ENCODE measurements at regions not wholly inside any gene's neighbourhood (a gene's known extent, or its start where the extent isn't known, plus 50 kb on each side); places are given as distances from the start of the nearest gene placed in this dataset.

GRCh38 chr6:126446248-126446647, 106.3 kb downstream of the CENPW start:
- Histone ChIP-seq H3K9ac (ENCODE audit: low read depth, low read length) (no peak overlapping the region), H3K4ac (ENCODE audit: low read depth, low read length) (no peak overlapping the region)

More at GRCh38 chr6:126446248-126446647, 106.3 kb downstream of the CENPW start:
- H3K9me3 ChIP-seq (ENCODE audit: control insufficient read depth, insufficient read depth, low read length) = no peaks in the 10 kb centered on the region
- H2AK9ac ChIP-seq (replicated peaks; ENCODE audit: low read depth, low read length, poor library complexity) = no peak overlapping the region
- ChIA-PET POLR2A (ENCODE audit: unreplicated experiment) (no interaction called here), CTCF (no interaction called here)
- no peak overlapping the region for H4K5ac ChIP-seq (ENCODE audit: low read depth, low read length)
- no peak overlapping the region for H3K14ac ChIP-seq (replicated peaks; ENCODE audit: low read depth, low read length)
- no peak overlapping the region for H2BK5ac ChIP-seq (ENCODE audit: low read depth, low read length, poor library complexity, severe bottlenecking)
- no peak overlapping the region for H4K91ac ChIP-seq (ENCODE audit: insufficient read depth, low read depth, low read length)
- ATAC-seq (ENCODE audit: low read depth) = no peak
- no peak overlapping the region for H4K8ac ChIP-seq (ENCODE audit: low read depth in 2 of 2, low read length in 2 of 2)
- in situ Hi-C loops (cut with MboI; ENCODE audit: low sequenced_read_pairs) = no loop called here
- H3K27me3 ChIP-seq (ENCODE audit: control insufficient read depth, insufficient read depth, low read length) = no peaks in the 10 kb centered on the region
- no peak overlapping the region for H2BK15ac ChIP-seq (ENCODE audit: low read depth, low read length)
- no peaks in the 10 kb centered on the region for H4K20me1 ChIP-seq (ENCODE audit: insufficient read depth, low read length)
- H2BK120ac ChIP-seq (ENCODE audit: low read depth, low read length) = no peak overlapping the region
- no peaks in the 10 kb centered on the region for H3K36me3 ChIP-seq (ENCODE audit: control insufficient read depth, insufficient read depth, low read length)
- intact Hi-C loops (cut with micrococcal nuclease) = no loop called here
- no peak overlapping the region for H2AFZ ChIP-seq (replicated peaks; ENCODE audit: low read length, poor library complexity)
- no peak overlapping the region for H2AK5ac ChIP-seq (ENCODE audit: low read depth, low read length)
- TF ChIP-seq USF2 (IDR thresholded peaks at IDR 0.05; ENCODE audit: low read depth, low read length) = no peak
- no peak for TF ChIP-seq MAZ (IDR thresholded peaks at IDR 0.05; ENCODE audit: borderline replicate concordance, low read depth, low read length)
- no peak for TF ChIP-seq NFE2L2 (IDR thresholded peaks at IDR 0.05; ENCODE audit: low read depth, low read length)
- TF ChIP-seq POLR2A (IDR thresholded peaks at IDR 0.05; ENCODE audit: low read depth, low read length) = no peak
- TF ChIP-seq FOS (IDR thresholded peaks at IDR 0.05; ENCODE audit: low read depth, low read length) = no peak
- no peak for TF ChIP-seq MAFK (IDR thresholded peaks at IDR 0.05; ENCODE audit: low read depth, low read length)
- TF ChIP-seq RAD21 (IDR thresholded peaks at IDR 0.05; ENCODE audit: low read length) = no peak
- no peak for TF ChIP-seq MXI1 (IDR thresholded peaks at IDR 0.05; ENCODE audit: borderline replicate concordance, low read depth, low read length)
- no peak for TF ChIP-seq CEBPB (IDR thresholded peaks at IDR 0.05; ENCODE audit: low read depth, low read length)
- TF ChIP-seq RFX5 (IDR thresholded peaks at IDR 0.05; ENCODE audit: low read depth, low read length) = no peak
- no peak overlapping the region for H3K56ac ChIP-seq (ENCODE audit: extremely low read depth, insufficient read depth, low read length)
- no peak overlapping the region for H3K18ac ChIP-seq (ENCODE audit: low read depth, low read length)
- H3K23ac ChIP-seq (ENCODE audit: low read depth, low read length) = no peak overlapping the region
- H3K4me3 ChIP-seq (ENCODE audit: insufficient read depth, low read depth, low read length) = no peak overlapping the region
- BruUV-seq (replicated peaks) = no TSS peak
- no peak for DNase-seq
- no peak overlapping the region for H3K27ac ChIP-seq (ENCODE audit: insufficient read depth, low read length)
- dilution Hi-C loops (cut with HindIII; ENCODE audit: low sequenced_read_pairs, unreplicated experiment) = no loop called here
- no peak overlapping the region for H3K4me2 ChIP-seq (ENCODE audit: low read depth, low read length)
- H2BK20ac ChIP-seq (ENCODE audit: low read depth, low read length) = no peak overlapping the region
- no peaks in the 10 kb centered on the region for H3K4me1 ChIP-seq (ENCODE audit: control insufficient read depth, insufficient read depth, low read length)
- no peaks in the 10 kb centered on the region for H3K79me1 ChIP-seq (ENCODE audit: low read depth in 1 of 2, low read length in 2 of 2)
- no peaks in the 10 kb centered on the region for H3K9me1 ChIP-seq (ENCODE audit: insufficient read depth, low read length)
